ENCODE measurements at regions not wholly inside any gene's neighbourhood (a gene's known extent, or its start where the extent isn't known, plus 50 kb on each side); places are given as distances from the start of the nearest gene placed in this dataset.

GRCh38 chr10:108989976-108990375 lies 933.3 kb downstream of the XPNPEP1 start:
- Histone ChIP-seq H3K4me2 (ENCODE audit: low read length) (no peak overlapping the region), H3K27me3 (ENCODE audit: low read length) (no peaks in the 10 kb centered on the region), H4K20me1 (ENCODE audit: low read length) (no peaks in the 10 kb centered on the region), H3K9me3 (ENCODE audit: low read length) (no peaks in the 10 kb centered on the region), H3K36me3 (ENCODE audit: low read depth, low read length) (no peaks in the 10 kb centered on the region), H2AFZ (ENCODE audit: low read length) (no peak overlapping the region), H3F3A (ENCODE audit: low read length, unreplicated experiment) (no peaks in the 10 kb centered on the region), H3K4me3 (ENCODE audit: low read length) (no peak overlapping the region), H3K9me2 (replicated peaks; ENCODE audit: low read length) (no peaks in the 10 kb centered on the region), H3K4me1 (ENCODE audit: insufficient read depth, low read length) (no peaks in the 10 kb centered on the region), H3K9ac (ENCODE audit: low read length) (no peak overlapping the region), H3K27ac (ENCODE audit: low read length) (no peak overlapping the region), H3K79me2 (ENCODE audit: low read length) (no peaks in the 10 kb centered on the region)
- ChIA-PET CTCF (no interaction called here), POLR2A (ENCODE audit: unreplicated experiment) (no interaction called here)
- no peak for TF ChIP-seq CTCF (conservative IDR thresholded peaks at IDR 0.05; ENCODE audit: low read depth, low read length)
- TF ChIP-seq EZH2phosphoT487 (IDR thresholded peaks at IDR 0.05; ENCODE audit: borderline replicate concordance, low read length) = no peak
- TF ChIP-seq EZH2 (IDR thresholded peaks at IDR 0.05; ENCODE audit: low read length, unreplicated experiment) = no peak
- ATAC-seq (no peak), DNase-seq (no peak)
- BruUV-seq (replicated peaks) = no TSS peak
- intact Hi-C loops (cut with micrococcal nuclease) = no loop called here

GRCh38 chr10:108982159-108982558 lies 941.2 kb downstream of the XPNPEP1 start:
- no TSS peak for BruUV-seq (replicated peaks)
- ATAC-seq (no peak), DNase-seq (no peak)
- Histone ChIP-seq H3K27me3 (ENCODE audit: low read length) (no peaks in the 10 kb centered on the region), H2AFZ (ENCODE audit: low read length) (no peak overlapping the region), H3K9ac (ENCODE audit: low read length) (no peak overlapping the region), H3K4me2 (ENCODE audit: low read length) (no peak overlapping the region), H3K4me1 (ENCODE audit: insufficient read depth, low read length) (no peaks in the 10 kb centered on the region), H4K20me1 (ENCODE audit: low read length) (no peaks in the 10 kb centered on the region), H3K9me2 (replicated peaks; ENCODE audit: low read length) (no peaks in the 10 kb centered on the region), H3K36me3 (ENCODE audit: low read depth, low read length) (no peaks in the 10 kb centered on the region), H3F3A (ENCODE audit: low read length, unreplicated experiment) (no peaks in the 10 kb centered on the region), H3K4me3 (ENCODE audit: low read length) (no peak overlapping the region), H3K79me2 (ENCODE audit: low read length) (no peaks in the 10 kb centered on the region), H3K27ac (ENCODE audit: low read length) (no peak overlapping the region), H3K9me3 (ENCODE audit: low read length) (no peaks in the 10 kb centered on the region)
- intact Hi-C loops (cut with micrococcal nuclease) = no loop called here
- ChIA-PET POLR2A (ENCODE audit: unreplicated experiment) (no interaction called here), CTCF (no interaction called here)
- TF ChIP-seq CTCF (conservative IDR thresholded peaks at IDR 0.05; ENCODE audit: low read depth, low read length) = no peak
- no peak for TF ChIP-seq EZH2phosphoT487 (IDR thresholded peaks at IDR 0.05; ENCODE audit: borderline replicate concordance, low read length)
- no peak for TF ChIP-seq EZH2 (IDR thresholded peaks at IDR 0.05; ENCODE audit: low read length, unreplicated experiment)

GRCh38 chr10:108980869-108981268 lies 942.4 kb downstream of the XPNPEP1 start:
- CTCF ChIA-PET = no interaction called here
- DNase-seq = no peak
- no peaks in the 10 kb centered on the region for H3K4me1 ChIP-seq (ENCODE audit: insufficient read depth, low read length)

More at GRCh38 chr10:108980869-108981268, 942.4 kb downstream of the XPNPEP1 start:
- no peaks in the 10 kb centered on the region for H4K20me1 ChIP-seq (ENCODE audit: low read length)
- ATAC-seq = no peak
- no peaks in the 10 kb centered on the region for H3K79me2 ChIP-seq (ENCODE audit: low read length)
- H3F3A ChIP-seq (ENCODE audit: low read length, unreplicated experiment) = no peaks in the 10 kb centered on the region
- no peaks in the 10 kb centered on the region for H3K36me3 ChIP-seq (ENCODE audit: low read depth, low read length)
- no peak overlapping the region for H3K9ac ChIP-seq (ENCODE audit: low read length)
- no peak overlapping the region for H3K4me2 ChIP-seq (ENCODE audit: low read length)
- no peaks in the 10 kb centered on the region for H3K9me3 ChIP-seq (ENCODE audit: low read length)
- intact Hi-C loops (cut with micrococcal nuclease) = no loop called here
- H3K4me3 ChIP-seq (ENCODE audit: low read length) = no peak overlapping the region
- no peaks in the 10 kb centered on the region for H3K27me3 ChIP-seq (ENCODE audit: low read length)
- H2AFZ ChIP-seq (ENCODE audit: low read length) = no peak overlapping the region
- BruUV-seq (replicated peaks) = no TSS peak
- no peak overlapping the region for H3K27ac ChIP-seq (ENCODE audit: low read length)
- TF ChIP-seq EZH2 (IDR thresholded peaks at IDR 0.05; ENCODE audit: low read length, unreplicated experiment) = no peak
- no peak for TF ChIP-seq CTCF (conservative IDR thresholded peaks at IDR 0.05; ENCODE audit: low read depth, low read length)
- TF ChIP-seq EZH2phosphoT487 (IDR thresholded peaks at IDR 0.05; ENCODE audit: borderline replicate concordance, low read length) = no peak
- POLR2A ChIA-PET (ENCODE audit: unreplicated experiment) = no interaction called here
- no peaks in the 10 kb centered on the region for H3K9me2 ChIP-seq (replicated peaks; ENCODE audit: low read length)
